ENCODE measurements at regions not wholly inside any gene's neighbourhood (a gene's known extent, or its start where the extent isn't known, plus 50 kb on each side); places are given as distances from the start of the nearest gene placed in this dataset.

- Histone ChIP-seq H3K79me2 (ENCODE audit: insufficient read depth, low read length) (no peaks in the 10 kb centered on the region), H3K36me3 (replicated peaks in 1 of 2; ENCODE audit: control insufficient read depth in 1 of 2, insufficient read depth in 2 of 2, low read length in 2 of 2) (no peaks in the 10 kb centered on the region), H3K4me2 (replicated peaks; ENCODE audit: extremely low read depth, low read length, poor library complexity, severe bottlenecking) (no peak overlapping the region), H3K27ac (ENCODE audit: low read depth in 1 of 2, low read length in 2 of 2) (no peak overlapping the region), H3K27me3 (ENCODE audit: control insufficient read depth in 2 of 2, insufficient read depth in 2 of 2, low read length in 2 of 2) (no peaks in the 10 kb centered on the region), H3K9me3 (replicated peaks in 1 of 2; ENCODE audit: control insufficient read depth in 1 of 2, insufficient read depth in 1 of 2, low read length in 2 of 2) (no peaks in the 10 kb centered on the region), H3K4me1 (ENCODE audit: control insufficient read depth in 1 of 2, insufficient read depth in 2 of 2, low read length in 2 of 2) (peaks cover 18 to 20% of the 10 kb centered on the region in 2 donors), H4K20me1 (ENCODE audit: insufficient read depth, low read length) (no peaks in the 10 kb centered on the region), H3K9ac (ENCODE audit: insufficient read depth, low read length, poor library complexity, severe bottlenecking) (no peak overlapping the region), H2AFZ (ENCODE audit: insufficient read depth, low read depth, low read length, poor library complexity, severe bottlenecking) (no peak overlapping the region), H3K4me3 (replicated peaks in 1 of 3; ENCODE audit: low read depth in 2 of 3, low read length in 3 of 3) (no peak overlapping the region)
- DNase-seq = no peak
- Mint-ChIP-seq H3K4me1 (peaks cover 26% of the 10 kb centered on the region), H3K4me3 (no peak overlapping the region), H3K9me3 (peaks cover 0 to 8% (median 3%) of the 10 kb centered on the region in 7 donors), H3K27ac (no peak overlapping the region), H3K27me3 (ENCODE audit: low read depth in 3 of 3) (peaks cover 8 to 14% (median 9%) of the 10 kb centered on the region in 3 donors), H3K36me3 (no peaks in the 10 kb centered on the region)
- no peak for TF ChIP-seq CTCF (IDR thresholded peaks at IDR 0.05)
- WGBS (ENCODE audit: insufficient coverage) = 60% methylated on average over 1 of the region's 4 CpGs
- intact Hi-C loops (cut with micrococcal nuclease) = no loop called here
These were observed 205.1 kb upstream of the TNP1 start for GRCh38 chr2:217065012-217065290.

GRCh38 chr2:217064234-217065011, 204.6 kb upstream of the TNP1 start:
- H3K9ac ChIP-seq (ENCODE audit: insufficient read depth, low read length, poor library complexity, severe bottlenecking) = no peak overlapping the region
- no peaks in the 10 kb centered on the region for H3K36me3 ChIP-seq (replicated peaks in 1 of 2; ENCODE audit: control insufficient read depth in 1 of 2, insufficient read depth in 2 of 2, low read length in 2 of 2)
- H3K27me3 Mint-ChIP-seq (ENCODE audit: low read depth in 3 of 3) = peaks cover 8 to 16% (median 9%) of the 10 kb centered on the region in 3 donors
- peak overlapping the region in 3 of 7 donors; percentile 33 to 78 (median 59) for H3K27ac Mint-ChIP-seq
- H3K27me3 ChIP-seq (ENCODE audit: control insufficient read depth in 2 of 2, insufficient read depth in 2 of 2, low read length in 2 of 2) = no peaks in the 10 kb centered on the region
- H3K36me3 Mint-ChIP-seq = no peaks in the 10 kb centered on the region
- H3K4me3 ChIP-seq (replicated peaks in 1 of 3; ENCODE audit: low read depth in 2 of 3, low read length in 3 of 3) = peak overlapping the region in 1 of 3 experiments; percentile 20
- no peak overlapping the region for H3K4me2 ChIP-seq (replicated peaks; ENCODE audit: extremely low read depth, low read length, poor library complexity, severe bottlenecking)
- no peak overlapping the region for H2AFZ ChIP-seq (ENCODE audit: insufficient read depth, low read depth, low read length, poor library complexity, severe bottlenecking)
- TF ChIP-seq CTCF (IDR thresholded peaks at IDR 0.05) = no peak
- peaks cover 18 to 20% of the 10 kb centered on the region in 2 donors for H3K4me1 ChIP-seq (ENCODE audit: control insufficient read depth in 1 of 2, insufficient read depth in 2 of 2, low read length in 2 of 2)
- peaks cover 26% of the 10 kb centered on the region for H3K4me1 Mint-ChIP-seq
- H3K4me3 Mint-ChIP-seq = peak overlapping the region in 1 of 2 donors; percentile 35
- no peak overlapping the region for H3K27ac ChIP-seq (ENCODE audit: low read depth in 1 of 2, low read length in 2 of 2)
- H3K79me2 ChIP-seq (ENCODE audit: insufficient read depth, low read length) = no peaks in the 10 kb centered on the region
- DNase-seq = peak in 2 of 3 donors; percentile 37 to 53
- H3K9me3 ChIP-seq (replicated peaks in 1 of 2; ENCODE audit: control insufficient read depth in 1 of 2, insufficient read depth in 1 of 2, low read length in 2 of 2) = no peaks in the 10 kb centered on the region
- peaks cover 0 to 8% (median 3%) of the 10 kb centered on the region in 7 donors for H3K9me3 Mint-ChIP-seq
- H4K20me1 ChIP-seq (ENCODE audit: insufficient read depth, low read length) = no peaks in the 10 kb centered on the region
- intact Hi-C loops (cut with micrococcal nuclease) = no loop called here
- 47% methylated on average over 11 of the region's 16 CpGs for WGBS (ENCODE audit: insufficient coverage)

Measured in CD14-positive monocyte (primary cell).